Cardiac muscle cell (in vitro differentiated cells and primary cell): ENCODE measurements at regions not wholly inside any gene's neighbourhood (a gene's known extent, or its start where the extent isn't known, plus 50 kb on each side); places are given as distances from the start of the nearest gene placed in this dataset.

ENCODE experiments used
- DNase-seq, 2 donors: peaks; one replicate each; pipeline versions ENCODE4 v3.0.0 to v3.0.0-alpha.2; 2010 to 2017; ENCODE audit warnings: low read depth in 1 of 2, low spot score in 1 of 2
- H3K27ac ChIP-seq: fragments of 200-600 bp; sonication (generic); 2 replicates; pipeline ENCODE4 v1.5.1; 2016
- H3K27me3 ChIP-seq: fragments of 200-600 bp; sonication (generic); 2 replicates; pipeline ENCODE4 v1.6.0; 2016; ENCODE audit warnings: control low read depth
- H3K36me3 ChIP-seq: fragments of 200-600 bp; sonication (generic); 2 replicates; pipeline ENCODE4 v1.5.1; 2016; ENCODE audit warnings: control low read depth
- H3K4me1 ChIP-seq: fragments of 200-600 bp; sonication (generic); 2 replicates; pipeline ENCODE4 v1.8.1; 2017; ENCODE audit warnings: low read depth, mild to moderate bottlenecking, mixed run types
- H3K4me3 ChIP-seq: fragments of 200-600 bp; sonication (generic); 2 replicates; pipeline ENCODE4 v1.5.1; 2016; ENCODE audit warnings: mild to moderate bottlenecking
- H3K9me3 ChIP-seq: fragments of 200-600 bp; sonication (generic); 2 replicates; pipeline ENCODE4 v1.5.1; 2017; ENCODE audit warnings: low read depth, mild to moderate bottlenecking, control low read depth
- TF ChIP-seq, protein P1 (sequence below): IDR thresholded peaks from 2 replicates; pipeline ENCODE4 v1.5.1; 2012; ENCODE audit warnings: low read depth, mild to moderate bottlenecking, low read length

DNA sequence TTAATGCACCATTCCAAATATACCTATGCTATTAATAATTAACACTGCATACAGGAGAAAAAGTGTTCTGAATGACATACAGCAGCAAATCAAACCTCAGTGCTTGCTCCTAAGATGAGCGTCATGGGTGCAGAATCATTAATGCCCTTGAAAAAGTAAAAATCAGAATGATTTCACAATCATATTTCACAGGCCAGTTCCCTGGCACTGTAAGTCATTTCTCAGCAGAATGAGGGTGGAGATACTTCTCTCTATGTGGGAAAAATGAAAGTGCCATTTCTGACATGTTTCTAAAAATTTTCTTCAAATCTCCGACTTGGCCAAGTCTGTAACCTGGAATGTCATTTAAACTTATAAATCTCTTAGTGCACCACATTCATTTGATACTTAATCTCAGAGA is 549.8 kb upstream of the AGTR1 start:
- H3K27me3 ChIP-seq = no peaks in the 10 kb centered on the region
- no peak overlapping the region for H3K27ac ChIP-seq
- H3K4me3 ChIP-seq = no peak overlapping the region
- DNase-seq = peak in 1 of 2 donors; percentile 12
- no peaks in the 10 kb centered on the region for H3K36me3 ChIP-seq
- H3K4me1 ChIP-seq = no peaks in the 10 kb centered on the region
- no peaks in the 10 kb centered on the region for H3K9me3 ChIP-seq
- TF ChIP-seq, protein P1, sequence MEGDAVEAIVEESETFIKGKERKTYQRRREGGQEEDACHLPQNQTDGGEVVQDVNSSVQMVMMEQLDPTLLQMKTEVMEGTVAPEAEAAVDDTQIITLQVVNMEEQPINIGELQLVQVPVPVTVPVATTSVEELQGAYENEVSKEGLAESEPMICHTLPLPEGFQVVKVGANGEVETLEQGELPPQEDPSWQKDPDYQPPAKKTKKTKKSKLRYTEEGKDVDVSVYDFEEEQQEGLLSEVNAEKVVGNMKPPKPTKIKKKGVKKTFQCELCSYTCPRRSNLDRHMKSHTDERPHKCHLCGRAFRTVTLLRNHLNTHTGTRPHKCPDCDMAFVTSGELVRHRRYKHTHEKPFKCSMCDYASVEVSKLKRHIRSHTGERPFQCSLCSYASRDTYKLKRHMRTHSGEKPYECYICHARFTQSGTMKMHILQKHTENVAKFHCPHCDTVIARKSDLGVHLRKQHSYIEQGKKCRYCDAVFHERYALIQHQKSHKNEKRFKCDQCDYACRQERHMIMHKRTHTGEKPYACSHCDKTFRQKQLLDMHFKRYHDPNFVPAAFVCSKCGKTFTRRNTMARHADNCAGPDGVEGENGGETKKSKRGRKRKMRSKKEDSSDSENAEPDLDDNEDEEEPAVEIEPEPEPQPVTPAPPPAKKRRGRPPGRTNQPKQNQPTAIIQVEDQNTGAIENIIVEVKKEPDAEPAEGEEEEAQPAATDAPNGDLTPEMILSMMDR = no peak

DNA sequence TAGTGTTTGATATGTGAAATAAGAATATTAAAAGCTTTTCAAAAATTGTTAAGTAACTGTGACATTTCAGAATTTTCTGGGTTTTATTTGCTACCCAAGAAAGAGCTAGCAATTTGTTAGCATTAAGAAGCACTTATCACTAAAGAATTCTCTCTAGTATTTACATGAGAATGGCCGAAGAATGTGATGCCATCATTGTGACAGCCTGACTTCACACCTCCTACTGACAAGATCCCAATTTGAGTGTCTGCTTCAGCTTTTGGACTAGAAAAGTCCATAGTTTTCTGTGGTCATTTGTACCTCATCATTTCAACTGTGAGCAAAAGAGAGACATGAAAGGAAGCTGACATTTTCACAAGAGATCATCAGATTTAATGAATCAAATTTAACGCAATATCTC is 548.1 kb upstream of the AGTR1 start:
- Histone ChIP-seq H3K4me1 (no peaks in the 10 kb centered on the region), H3K4me3 (no peak overlapping the region), H3K9me3 (no peaks in the 10 kb centered on the region), H3K36me3 (no peaks in the 10 kb centered on the region), H3K27me3 (no peaks in the 10 kb centered on the region), H3K27ac (no peak overlapping the region)
- TF ChIP-seq, protein P1 = no peak
- no peak for DNase-seq

DNA sequence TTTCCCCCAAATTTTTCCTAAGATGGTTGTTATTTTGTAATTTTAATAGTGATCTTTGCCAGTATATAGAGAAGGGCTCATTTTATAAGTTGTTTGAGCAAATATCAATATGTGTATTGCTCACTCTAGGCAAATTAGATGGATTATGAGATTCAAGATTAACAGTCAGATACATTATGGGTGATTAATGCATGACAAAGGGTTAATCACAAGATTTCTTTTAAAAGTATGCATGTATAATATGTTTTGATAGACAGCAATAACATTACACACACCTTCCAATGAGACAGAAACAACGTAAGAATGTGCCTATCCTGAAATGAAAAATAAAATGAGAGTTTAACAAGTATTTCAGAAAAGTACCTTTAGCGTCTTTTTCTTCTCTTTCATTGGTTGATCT is 547.6 kb upstream of the AGTR1 start:
- H3K27ac ChIP-seq = no peak overlapping the region
- no peaks in the 10 kb centered on the region for H3K36me3 ChIP-seq
- H3K4me3 ChIP-seq = no peak overlapping the region
- no peak for DNase-seq
- TF ChIP-seq, protein P1 = no peak
- H3K27me3 ChIP-seq = no peaks in the 10 kb centered on the region
- no peaks in the 10 kb centered on the region for H3K9me3 ChIP-seq
- H3K4me1 ChIP-seq = no peaks in the 10 kb centered on the region

DNA sequence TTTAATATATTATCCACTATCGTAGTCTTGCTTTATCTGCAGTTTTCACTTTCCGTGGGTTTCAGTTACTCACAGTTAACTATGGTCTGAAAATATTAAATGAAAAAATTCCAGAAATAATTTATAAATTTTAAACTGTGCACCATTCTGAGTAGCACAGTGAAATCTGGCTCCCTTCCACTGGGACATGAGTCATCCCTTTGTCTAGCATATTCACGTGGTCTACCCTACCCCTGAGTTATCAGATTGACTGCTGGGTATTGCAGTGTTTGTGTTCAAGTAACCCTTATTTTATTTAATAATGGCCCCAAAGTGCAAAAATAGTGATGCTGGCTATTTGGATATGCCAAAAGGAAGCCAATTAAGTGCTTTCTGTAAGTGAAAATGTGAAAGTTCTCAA is 539.5 kb upstream of the AGTR1 start:
- DNase-seq = peak in 1 of 2 donors; percentile 86
- TF ChIP-seq, protein P1 = no peak
- no peaks in the 10 kb centered on the region for H3K27me3 ChIP-seq
- H3K9me3 ChIP-seq = no peaks in the 10 kb centered on the region
- H3K36me3 ChIP-seq = no peaks in the 10 kb centered on the region
- no peak overlapping the region for H3K27ac ChIP-seq
- H3K4me1 ChIP-seq = no peaks in the 10 kb centered on the region
- no peak overlapping the region for H3K4me3 ChIP-seq

DNA sequence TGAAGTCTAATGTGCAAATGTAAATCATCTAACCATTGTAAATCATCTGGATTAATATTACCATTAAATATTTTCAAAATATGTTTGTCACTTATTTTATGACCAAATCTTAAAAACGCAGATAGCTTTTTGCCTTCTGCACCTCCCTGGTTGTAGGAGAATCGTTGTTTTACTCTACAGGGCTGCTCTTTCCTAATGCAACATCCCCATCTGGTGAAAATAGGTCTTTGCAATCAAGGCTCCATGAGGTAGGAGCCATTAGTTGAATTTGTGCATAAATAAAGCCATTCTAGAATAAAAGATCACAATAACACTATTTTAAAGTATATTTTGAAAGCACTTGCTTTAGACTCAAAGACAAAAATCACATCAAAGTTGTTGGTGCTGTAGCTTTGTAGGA is 535.6 kb upstream of the AGTR1 start:
- Histone ChIP-seq H3K27ac (no peak overlapping the region), H3K4me1 (no peaks in the 10 kb centered on the region), H3K9me3 (no peaks in the 10 kb centered on the region), H3K4me3 (no peak overlapping the region), H3K27me3 (no peaks in the 10 kb centered on the region), H3K36me3 (no peaks in the 10 kb centered on the region)
- TF ChIP-seq, protein P1 = no peak
- peak in 1 of 2 donors; percentile 15 for DNase-seq

DNA sequence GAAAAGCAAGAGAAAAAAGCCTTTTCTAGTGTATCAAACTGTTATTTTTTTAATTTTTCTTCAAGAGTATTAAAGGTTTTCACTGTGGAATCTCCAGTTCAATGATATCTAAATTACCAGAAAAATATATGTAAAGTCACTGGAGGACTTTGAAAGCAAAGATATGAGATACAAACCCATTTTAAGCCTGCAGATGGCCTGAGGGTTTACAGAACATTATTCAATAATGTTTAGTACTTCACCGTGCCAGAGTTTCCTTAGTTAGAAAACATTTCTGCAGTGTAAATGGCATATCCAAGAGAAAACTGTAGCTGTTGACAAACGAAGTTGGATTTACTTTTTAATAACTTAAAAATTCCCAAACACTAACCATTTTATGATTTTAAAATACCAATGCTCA is 529.4 kb upstream of the AGTR1 start:
- no peaks in the 10 kb centered on the region for H3K9me3 ChIP-seq
- H3K27ac ChIP-seq = no peak overlapping the region
- DNase-seq = no peak
- H3K4me3 ChIP-seq = no peak overlapping the region
- no peaks in the 10 kb centered on the region for H3K36me3 ChIP-seq
- H3K27me3 ChIP-seq = no peaks in the 10 kb centered on the region
- TF ChIP-seq, protein P1 = no peak
- H3K4me1 ChIP-seq = no peaks in the 10 kb centered on the region
